Stimulated activated effector memory CD8-positive, alpha-beta T cell treated with anti-CD3 and anti-CD28 coated beads, Interleukin-12 subunit alpha, Interleukin-12 subunit beta, amount 100 ng/mL, for 72 hours (primary cell): ENCODE measurements at regions not wholly inside any gene's neighbourhood (a gene's known extent, or its start where the extent isn't known, plus 50 kb on each side); places are given as distances from the start of the nearest gene placed in this dataset.

Experiments
- ATAC-seq: fragments of 150-1000 bp; cut with Tn5 transposase; 2 replicates; pipeline ENCODE4 v1.10.0; 2021
- DNase-seq, 2 donors: peaks; one replicate each; pipeline ENCODE4 v3.0.0; 2021 to 2022; ENCODE audit warnings: low spot score in 2 of 2
- H3K27ac Mint-ChIP-seq: one replicate; pipeline ENCODE4 v1.8.0; 2022; ENCODE audit warnings: mild to moderate bottlenecking, mixed read lengths
- H3K36me3 Mint-ChIP-seq: one replicate; pipeline ENCODE4 v1.8.0; 2022; ENCODE audit warnings: mild to moderate bottlenecking, mixed read lengths
- H3K4me1 Mint-ChIP-seq: one replicate; pipeline ENCODE4 v1.8.0; 2022; ENCODE audit warnings: mixed read lengths
- H3K4me3 Mint-ChIP-seq: one replicate; pipeline ENCODE4 v1.8.0; 2022; ENCODE audit warnings: mild to moderate bottlenecking, mixed read lengths
- H3K9me3 Mint-ChIP-seq: one replicate; pipeline ENCODE4 v1.8.0; 2022; ENCODE audit warnings: mixed read lengths

- ATAC-seq (no peak), DNase-seq (no peak)
- Mint-ChIP-seq H3K4me3 (no peak overlapping the region), H3K4me1 (no peaks in the 10 kb centered on the region), H3K36me3 (no peaks in the 10 kb centered on the region), H3K9me3 (peaks cover 4% of the 10 kb centered on the region), H3K27ac (no peak overlapping the region)
These were observed 621.7 kb downstream of the ZPLD1 start for GRCh38 chr3:103056542-103056941.

DNA sequence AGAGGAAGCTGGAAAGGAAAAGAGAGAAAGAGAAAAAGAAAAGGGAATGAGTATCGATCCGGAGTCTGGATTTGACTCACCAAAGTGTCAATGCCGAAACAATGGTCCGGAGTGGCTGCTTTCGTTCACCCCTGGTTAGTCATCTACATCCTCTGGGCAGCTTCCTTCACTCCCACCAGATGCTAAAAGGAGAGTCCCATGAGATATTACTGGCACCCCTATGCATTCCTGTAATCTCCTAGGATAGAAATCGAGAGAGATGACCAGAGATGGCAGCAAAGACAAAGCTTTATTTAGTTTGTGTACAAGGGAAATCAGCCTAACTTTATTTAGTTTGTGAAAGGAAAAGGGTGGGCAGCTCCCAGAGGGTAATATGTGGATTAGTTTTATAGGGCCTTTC lies 622.2 kb downstream of the ZPLD1 start:
- no peak overlapping the region for H3K27ac Mint-ChIP-seq
- H3K4me1 Mint-ChIP-seq, result no peaks in the 10 kb centered on the region
- DNase-seq, result no peak
- ATAC-seq, result no peak
- H3K36me3 Mint-ChIP-seq, result no peaks in the 10 kb centered on the region
- no peak overlapping the region for H3K4me3 Mint-ChIP-seq
- peaks cover 4% of the 10 kb centered on the region for H3K9me3 Mint-ChIP-seq

DNA sequence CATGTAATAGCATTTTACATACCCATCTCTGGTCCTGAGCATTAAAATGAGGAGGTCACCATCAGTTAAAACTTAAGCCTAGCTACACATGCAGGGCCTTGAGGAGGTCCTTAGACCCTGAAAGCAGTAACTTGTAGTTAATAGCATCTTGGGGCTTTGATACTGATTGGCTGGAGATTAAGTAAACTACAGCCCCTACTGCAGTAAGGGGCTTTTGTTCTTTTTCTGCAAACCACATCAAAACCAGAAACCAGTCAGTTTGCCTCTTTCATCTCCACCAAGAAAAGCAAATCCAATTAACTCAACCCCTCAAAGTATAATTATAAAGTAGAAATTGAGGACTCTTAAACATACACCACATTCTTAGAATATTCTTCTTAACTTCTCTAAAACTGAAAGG lies 622.7 kb downstream of the ZPLD1 start:
- H3K9me3 Mint-ChIP-seq, result peaks cover 4% of the 10 kb centered on the region
- ATAC-seq (no peak), DNase-seq (no peak)
- H3K4me3 Mint-ChIP-seq, result no peak overlapping the region
- H3K27ac Mint-ChIP-seq, result no peak overlapping the region
- no peaks in the 10 kb centered on the region for H3K36me3 Mint-ChIP-seq
- no peaks in the 10 kb centered on the region for H3K4me1 Mint-ChIP-seq

GRCh38 chr3:103059432-103059831 lies 624.6 kb downstream of the ZPLD1 start:
- no peak overlapping the region for H3K27ac Mint-ChIP-seq
- no peaks in the 10 kb centered on the region for H3K4me1 Mint-ChIP-seq
- peaks cover 4% of the 10 kb centered on the region for H3K9me3 Mint-ChIP-seq
- no peaks in the 10 kb centered on the region for H3K36me3 Mint-ChIP-seq
- DNase-seq (no peak), ATAC-seq (no peak)
- H3K4me3 Mint-ChIP-seq, result no peak overlapping the region

GRCh38 chr3:103060242-103060641 lies 625.4 kb downstream of the ZPLD1 start:
- Mint-ChIP-seq H3K4me1 (no peaks in the 10 kb centered on the region), H3K9me3 (peaks cover 4% of the 10 kb centered on the region), H3K36me3 (no peaks in the 10 kb centered on the region), H3K27ac (no peak overlapping the region), H3K4me3 (no peak overlapping the region)
- ATAC-seq, result no peak
- DNase-seq, result no peak

- no peaks in the 10 kb centered on the region for H3K4me1 Mint-ChIP-seq
- peaks cover 6% of the 10 kb centered on the region for H3K9me3 Mint-ChIP-seq
- no peak for DNase-seq
- no peaks in the 10 kb centered on the region for H3K36me3 Mint-ChIP-seq
- no peak for ATAC-seq
- no peak overlapping the region for H3K4me3 Mint-ChIP-seq
- H3K27ac Mint-ChIP-seq, result no peak overlapping the region
These were observed 633.1 kb downstream of the ZPLD1 start for GRCh38 chr3:103067963-103068362.

DNA sequence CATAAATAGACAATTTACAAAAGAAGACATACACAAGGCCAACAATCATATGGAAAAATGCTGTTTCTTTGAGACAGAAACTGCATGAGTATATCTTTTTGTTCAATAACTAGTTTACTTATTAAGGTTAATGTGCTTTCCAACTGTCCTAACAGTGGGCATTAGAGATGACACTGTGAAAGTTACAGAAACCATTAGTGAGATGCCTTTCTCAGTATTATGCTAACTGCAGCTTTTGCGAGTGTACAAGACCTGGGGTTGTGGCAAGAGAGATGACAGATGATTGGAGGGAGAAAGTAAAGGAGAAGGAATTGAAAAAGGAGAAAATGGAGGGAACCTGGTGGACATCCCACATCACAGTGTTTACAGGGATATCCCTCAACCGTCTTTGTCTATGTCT lies 640.5 kb downstream of the ZPLD1 start:
- no peak for ATAC-seq
- no peak for DNase-seq
- Mint-ChIP-seq H3K4me3 (no peak overlapping the region), H3K36me3 (no peaks in the 10 kb centered on the region), H3K9me3 (peaks cover 6% of the 10 kb centered on the region), H3K4me1 (no peaks in the 10 kb centered on the region), H3K27ac (no peak overlapping the region)

- Mint-ChIP-seq H3K36me3 (no peaks in the 10 kb centered on the region), H3K4me1 (no peaks in the 10 kb centered on the region), H3K9me3 (peaks cover 3% of the 10 kb centered on the region), H3K27ac (no peak overlapping the region), H3K4me3 (no peak overlapping the region)
- ATAC-seq (no peak), DNase-seq (no peak)
These were observed 643.1 kb downstream of the ZPLD1 start for GRCh38 chr3:103077910-103078309.

GRCh38 chr3:103082501-103082900 lies 647.7 kb downstream of the ZPLD1 start:
- no peaks in the 10 kb centered on the region for H3K4me1 Mint-ChIP-seq
- DNase-seq (no peak), ATAC-seq (no peak)
- H3K36me3 Mint-ChIP-seq, result no peaks in the 10 kb centered on the region
- H3K4me3 Mint-ChIP-seq, result no peak overlapping the region
- no peak overlapping the region for H3K27ac Mint-ChIP-seq
- no peaks in the 10 kb centered on the region for H3K9me3 Mint-ChIP-seq

- no peaks in the 10 kb centered on the region for H3K9me3 Mint-ChIP-seq
- no peak for ATAC-seq
These were observed 649.2 kb downstream of the ZPLD1 start for GRCh38 chr3:103083848-103084631.

DNA sequence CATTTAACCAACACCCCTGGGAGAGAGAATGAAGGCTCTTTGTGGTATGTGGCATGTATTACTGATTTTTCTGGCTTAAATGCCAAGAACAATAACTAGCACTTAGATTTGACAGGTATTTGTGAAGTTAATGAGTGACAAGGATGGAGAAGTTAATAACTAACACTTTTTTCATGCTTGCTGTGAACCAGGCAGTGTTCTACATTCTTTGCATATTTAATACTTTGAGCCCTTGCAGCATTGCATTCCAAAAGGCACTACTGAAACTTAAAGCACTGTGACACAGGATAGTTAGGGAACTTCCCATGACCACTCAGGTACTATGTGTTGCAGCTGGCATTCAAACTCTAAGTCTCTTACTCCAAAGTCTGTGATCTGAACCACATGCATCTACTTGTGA lies 650.6 kb downstream of the ZPLD1 start:
- no peak overlapping the region for H3K27ac Mint-ChIP-seq
- no peaks in the 10 kb centered on the region for H3K36me3 Mint-ChIP-seq
- DNase-seq (no peak), ATAC-seq (no peak)
- no peaks in the 10 kb centered on the region for H3K4me1 Mint-ChIP-seq
- no peaks in the 10 kb centered on the region for H3K9me3 Mint-ChIP-seq
- no peak overlapping the region for H3K4me3 Mint-ChIP-seq

More at GRCh38 chr3:103083848-103084631, 649.2 kb downstream of the ZPLD1 start:
- no peak overlapping the region for H3K4me3 Mint-ChIP-seq
- no peaks in the 10 kb centered on the region for H3K36me3 Mint-ChIP-seq
- H3K4me1 Mint-ChIP-seq, result no peaks in the 10 kb centered on the region
- DNase-seq, result no peak
- H3K27ac Mint-ChIP-seq, result no peak overlapping the region

GRCh38 chr3:103089758-103090157 lies 654.9 kb downstream of the ZPLD1 start:
- H3K36me3 Mint-ChIP-seq, result no peaks in the 10 kb centered on the region
- peaks cover 5% of the 10 kb centered on the region for H3K9me3 Mint-ChIP-seq
- ATAC-seq, result no peak
- no peak overlapping the region for H3K27ac Mint-ChIP-seq
- no peaks in the 10 kb centered on the region for H3K4me1 Mint-ChIP-seq
- no peak overlapping the region for H3K4me3 Mint-ChIP-seq
- no peak for DNase-seq

- Mint-ChIP-seq H3K9me3 (peaks cover 12% of the 10 kb centered on the region), H3K4me1 (no peaks in the 10 kb centered on the region)
These were observed 670.4 kb downstream of the ZPLD1 start for GRCh38 chr3:103105206-103105605.

DNA sequence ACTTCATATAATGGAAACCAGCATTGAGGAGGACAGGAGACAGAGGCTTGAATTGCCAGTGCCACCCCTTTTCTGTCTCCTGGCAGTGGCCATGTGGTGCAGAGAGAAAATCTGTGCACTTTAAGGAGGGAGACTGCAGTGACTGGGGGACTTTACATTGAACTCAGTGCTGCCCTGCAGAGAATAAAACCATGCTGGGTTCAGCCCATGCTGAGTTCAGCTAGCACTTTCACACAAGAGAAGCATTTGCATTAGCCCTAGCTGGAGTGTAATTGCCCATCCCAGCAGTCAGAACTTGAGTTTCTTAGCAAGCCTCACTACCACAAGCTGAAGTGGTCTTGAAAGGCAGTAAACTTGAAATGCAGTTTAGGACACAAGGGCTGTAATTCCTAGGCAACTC lies 677.5 kb downstream of the ZPLD1 start:
- no peak for ATAC-seq
- DNase-seq, result no peak
- no peaks in the 10 kb centered on the region for H3K36me3 Mint-ChIP-seq
- peaks cover 1% of the 10 kb centered on the region for H3K9me3 Mint-ChIP-seq
- H3K4me1 Mint-ChIP-seq, result no peaks in the 10 kb centered on the region
- H3K27ac Mint-ChIP-seq, result no peak overlapping the region
- H3K4me3 Mint-ChIP-seq, result no peak overlapping the region

More at GRCh38 chr3:103105206-103105605, 670.4 kb downstream of the ZPLD1 start:
- Mint-ChIP-seq H3K36me3 (no peaks in the 10 kb centered on the region), H3K4me3 (no peak overlapping the region), H3K27ac (no peak overlapping the region)
- ATAC-seq, result no peak
- DNase-seq, result no peak

DNA sequence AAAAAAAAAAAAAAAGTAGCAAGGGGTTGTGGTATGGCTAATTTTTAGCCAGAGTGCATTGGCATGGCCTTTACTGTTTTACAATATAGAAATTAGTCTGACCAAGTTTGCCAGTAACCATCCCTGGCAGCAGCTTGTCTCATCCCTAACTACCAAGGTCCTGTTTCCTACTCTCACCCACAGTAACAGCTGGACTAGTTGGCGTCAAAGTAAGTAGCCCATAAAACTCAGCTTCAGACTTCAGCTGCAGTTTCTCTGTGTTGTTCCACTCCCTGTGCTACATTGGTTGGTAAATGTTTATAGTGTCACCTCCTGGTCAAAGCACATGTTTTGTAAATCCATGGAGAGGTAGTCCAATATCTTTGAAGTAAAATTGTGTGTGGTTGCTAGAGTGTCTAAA lies 691.3 kb downstream of the ZPLD1 start:
- DNase-seq, result no peak
- ATAC-seq, result no peak
- H3K4me3 Mint-ChIP-seq, result no peak overlapping the region
- no peaks in the 10 kb centered on the region for H3K4me1 Mint-ChIP-seq
- peaks cover 6% of the 10 kb centered on the region for H3K9me3 Mint-ChIP-seq
- no peaks in the 10 kb centered on the region for H3K36me3 Mint-ChIP-seq
- H3K27ac Mint-ChIP-seq, result no peak overlapping the region

DNA sequence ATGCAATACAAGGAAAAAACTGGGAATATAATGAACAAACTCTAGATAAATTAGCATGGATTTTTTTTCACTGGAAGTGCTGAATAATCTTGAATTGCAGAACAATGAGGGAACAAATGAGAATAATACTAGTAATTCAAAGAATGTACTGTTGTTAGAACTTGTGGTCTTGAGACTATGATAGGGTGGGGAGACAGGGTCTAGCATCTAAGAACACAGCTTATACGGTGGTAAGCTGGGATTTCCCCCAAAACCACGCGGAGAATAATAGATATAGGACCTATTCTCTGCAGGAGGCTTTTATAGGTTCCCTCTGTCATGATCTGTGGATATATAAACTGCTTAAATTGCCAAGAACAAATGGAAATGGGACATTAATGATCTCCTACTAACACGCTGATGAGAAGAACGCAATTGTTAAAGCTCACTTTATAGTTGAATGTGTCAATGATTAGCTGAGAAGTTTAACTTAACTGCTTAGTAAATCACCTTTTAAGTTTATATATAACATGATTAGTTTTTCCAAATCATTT lies 692.3 kb downstream of the ZPLD1 start:
- Mint-ChIP-seq H3K4me1 (no peaks in the 10 kb centered on the region), H3K36me3 (no peaks in the 10 kb centered on the region), H3K27ac (no peak overlapping the region), H3K9me3 (peaks cover 6% of the 10 kb centered on the region), H3K4me3 (no peak overlapping the region)
- ATAC-seq, result no peak
- no peak for DNase-seq
